H9 (cell line): ENCODE measurements at regions not wholly inside any gene's neighbourhood (a gene's known extent, or its start where the extent isn't known, plus 50 kb on each side); places are given as distances from the start of the nearest gene placed in this dataset.

Experiments
- DNase-seq: peaks from one replicate; pipeline ENCODE4 v3.0.0-alpha.2; 2017
- H2AFZ ChIP-seq: one replicate; pipeline ENCODE4 v1.6.1; 2013; ENCODE audit warnings: mild to moderate bottlenecking, low read length, control low read depth, moderate library complexity
- H2AK5ac ChIP-seq: 2 replicates; pipeline ENCODE4 v1.6.1; 2013; ENCODE audit warnings: low read length, control low read depth, mixed read lengths; ENCODE audit not compliant: insufficient read length
- H2BK120ac ChIP-seq: one replicate; pipeline ENCODE4 v1.6.1; 2013; ENCODE audit warnings: low read depth, mild to moderate bottlenecking, low read length, control low read depth, inconsistent platforms; ENCODE audit not compliant: poor library complexity, severe bottlenecking
- H2BK12ac ChIP-seq: 2 replicates; pipeline ENCODE4 v1.6.1; 2013; ENCODE audit warnings: low read length, control low read depth, mixed read lengths, low read depth; ENCODE audit not compliant: insufficient read length
- H2BK15ac ChIP-seq: 2 replicates; pipeline ENCODE4 v1.6.1; 2013; ENCODE audit warnings: low read depth, low read length, control low read depth
- H2BK20ac ChIP-seq: one replicate; pipeline ENCODE4 v1.6.1; 2013; ENCODE audit warnings: low read depth, mild to moderate bottlenecking, low read length, control low read depth, inconsistent platforms; ENCODE audit not compliant: poor library complexity, severe bottlenecking
- H2BK5ac ChIP-seq: 2 replicates; pipeline ENCODE4 v1.6.1; 2013; ENCODE audit warnings: low read length, control low read depth, mixed read lengths; ENCODE audit not compliant: insufficient read length
- H3K14ac ChIP-seq: 2 replicates; pipeline ENCODE4 v1.6.1; 2013; ENCODE audit warnings: low read length, control low read depth; ENCODE audit not compliant: insufficient read depth
- H3K18ac ChIP-seq: 2 replicates; pipeline ENCODE4 v1.6.1; 2013; ENCODE audit warnings: low read depth, mild to moderate bottlenecking, mixed read lengths, low read length, control low read depth; ENCODE audit not compliant: insufficient read length
- H3K23ac ChIP-seq: 2 replicates; pipeline ENCODE4 v1.6.1; 2013; ENCODE audit warnings: low read length, control low read depth, mixed read lengths, low read depth; ENCODE audit not compliant: insufficient read length
- H3K23me2 ChIP-seq: 2 replicates; pipeline ENCODE4 v1.6.1; 2013; ENCODE audit warnings: low read depth, mild to moderate bottlenecking, mixed read lengths, low read length, control low read depth; ENCODE audit not compliant: insufficient read length, poor library complexity, severe bottlenecking
- H3K27ac ChIP-seq: 2 replicates; pipeline ENCODE4 v1.5.1; 2013; ENCODE audit warnings: low read length, control low read depth, mixed read lengths, low read depth; ENCODE audit not compliant: insufficient read length
- H3K27me3 ChIP-seq: 2 replicates; pipeline ENCODE4 v1.6.1; 2013; ENCODE audit warnings: low read length, control low read depth, inconsistent platforms; ENCODE audit not compliant: insufficient read depth
- H3K4ac ChIP-seq: 2 replicates; pipeline ENCODE4 v1.6.1; 2013; ENCODE audit warnings: low read depth, mild to moderate bottlenecking, control low read depth, inconsistent platforms, low read length, moderate library complexity
- H3K4me1 ChIP-seq: 2 replicates; pipeline ENCODE4 v1.6.1; 2013; ENCODE audit warnings: low read length, control low read depth, inconsistent platforms; ENCODE audit not compliant: insufficient read depth
- H3K4me2 ChIP-seq: 2 replicates; pipeline ENCODE4 v1.6.1; 2013; ENCODE audit warnings: low read length, control low read depth, mixed read lengths; ENCODE audit not compliant: insufficient read length, insufficient read depth
- H3K56ac ChIP-seq: 2 replicates; pipeline ENCODE4 v1.6.1; 2013; ENCODE audit warnings: low read depth, mild to moderate bottlenecking, mixed read lengths, low read length, control low read depth; ENCODE audit not compliant: insufficient read length
- H3K79me1 ChIP-seq: 2 replicates; pipeline ENCODE4 v1.6.1; 2013; ENCODE audit warnings: low read depth, mild to moderate bottlenecking, moderate library complexity, low read length, control low read depth, inconsistent platforms; ENCODE audit not compliant: insufficient read depth, poor library complexity, severe bottlenecking
- H3K79me2 ChIP-seq: 2 replicates; pipeline ENCODE4 v1.6.1; 2013; ENCODE audit warnings: low read length, control low read depth, inconsistent platforms; ENCODE audit not compliant: insufficient read depth
- H3K9ac ChIP-seq: 2 replicates; pipeline ENCODE4 v1.6.1; 2013; ENCODE audit warnings: low read length, control low read depth, mixed read lengths; ENCODE audit not compliant: insufficient read length; ENCODE audit errors: extremely low read depth
- H3K9me3 ChIP-seq: one replicate; pipeline ENCODE4 v1.6.1; 2013; ENCODE audit warnings: low read depth, low read length, inconsistent platforms; ENCODE audit not compliant: control insufficient read depth
- H3T11ph ChIP-seq: one replicate; pipeline ENCODE4 v1.6.1; 2013; ENCODE audit warnings: mild to moderate bottlenecking, low read length, control low read depth, inconsistent platforms
- H4K20me1 ChIP-seq: one replicate; pipeline ENCODE4 v1.6.1; 2013; ENCODE audit not compliant: control insufficient read depth, insufficient read length, insufficient read depth
- H4K5ac ChIP-seq: 2 replicates; pipeline ENCODE4 v1.6.1; 2013; ENCODE audit warnings: low read depth, mild to moderate bottlenecking, mixed read lengths, low read length, control low read depth; ENCODE audit not compliant: insufficient read length
- H4K8ac ChIP-seq: replicated peaks from 2 replicates; pipeline ENCODE4 v1.6.1; 2013; ENCODE audit warnings: low read length, control low read depth, mixed read lengths, low read depth; ENCODE audit not compliant: insufficient read length
- H4K91ac ChIP-seq: 2 replicates; pipeline ENCODE4 v1.6.1; 2013; ENCODE audit warnings: low read depth, mild to moderate bottlenecking, moderate library complexity, mixed read lengths, low read length, control low read depth; ENCODE audit not compliant: insufficient read length
- H3K27ac Mint-ChIP-seq, 3 experiments: 2 replicates in 2 of 3; 3 replicates in 1 of 3; pipeline ENCODE4 v1.8.0; 2020 to 2021; ENCODE audit warnings: mixed read lengths in 3 of 3, mild to moderate bottlenecking in 1 of 3, moderate library complexity in 1 of 3
- H3K27me3 Mint-ChIP-seq: 2 replicates; pipeline ENCODE4 v1.8.0; 2021; ENCODE audit warnings: low read depth, mild to moderate bottlenecking, moderate library complexity, mixed read lengths
- H3K36me3 Mint-ChIP-seq, 3 experiments: 2 replicates in 2 of 3; 3 replicates in 1 of 3; pipeline ENCODE4 v1.8.0; 2020 to 2021; ENCODE audit warnings: low read depth in 3 of 3, mixed read lengths in 3 of 3; ENCODE audit not compliant: insufficient read depth in 1 of 3
- H3K4me1 Mint-ChIP-seq, 2 experiments: 2 replicates each; pipeline ENCODE4 v1.8.0; 2020; ENCODE audit warnings: mixed read lengths in 2 of 2
- H3K4me3 Mint-ChIP-seq, 2 experiments: 2 replicates in 1 of 2; 3 replicates in 1 of 2; pipeline ENCODE4 v1.8.0; 2020 to 2021; ENCODE audit warnings: mild to moderate bottlenecking in 2 of 2, mixed read lengths in 2 of 2, moderate library complexity in 1 of 2
- H3K9me3 Mint-ChIP-seq, 2 experiments: 2 replicates in 1 of 2; 3 replicates in 1 of 2; pipeline ENCODE4 v1.8.0; 2020; ENCODE audit warnings: mild to moderate bottlenecking in 2 of 2, mixed read lengths in 2 of 2, moderate library complexity in 1 of 2
- WGBS: extraction: QIAGEN DNeasy Blood & Tissue Kit; methylation state at CpG from one replicate; pipeline ENCODE4 v1.1.7; 2013; ENCODE audit warnings: missing lambda C conversion rate, low lambda C conversion rate, mixed read lengths; ENCODE audit not compliant: insufficient read length; ENCODE audit errors: extremely low coverage; 5-methylcytosine and 5-hydroxymethylcytosine counted together
- TF ChIP-seq, protein P1 (sequence below): fragments of 200-600 bp; sonication (generic); conservative IDR thresholded peaks from 3 replicates; pipeline ENCODE4 v1.8.0; 2021; ENCODE audit warnings: antibody characterized with exemption, mild to moderate bottlenecking

DNA sequence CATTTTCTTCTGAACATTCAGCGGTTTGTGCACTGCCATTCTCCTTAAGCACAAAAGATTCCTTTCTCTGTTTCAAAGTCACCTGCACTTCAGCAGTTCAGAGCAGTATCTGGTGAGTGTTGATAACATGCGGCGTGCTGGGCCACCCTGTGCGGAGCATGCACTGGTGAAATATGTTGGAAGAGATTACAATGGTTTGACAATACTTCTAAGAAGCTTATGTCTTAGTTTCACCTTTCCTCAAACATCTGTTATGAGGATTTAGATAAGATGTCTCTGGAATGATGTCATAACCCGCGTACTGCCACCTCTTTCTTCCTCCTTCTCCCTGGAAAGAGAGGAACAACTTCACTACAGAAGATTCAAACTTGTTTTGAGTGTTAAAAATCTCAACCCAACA is 650.3 kb downstream of the AJAP1 start:
- H2BK15ac ChIP-seq, result no peak overlapping the region
- H3K27me3 Mint-ChIP-seq, result peaks cover 32% of the 10 kb centered on the region
- no peak overlapping the region for H3K56ac ChIP-seq
- no peaks in the 10 kb centered on the region for H3K79me1 ChIP-seq
- no peak overlapping the region for H3K18ac ChIP-seq
- no peak overlapping the region for H2BK120ac ChIP-seq
- H3K79me2 ChIP-seq, result no peaks in the 10 kb centered on the region
- H2AK5ac ChIP-seq, result no peak overlapping the region
- peaks cover 0 to 3% of the 10 kb centered on the region in 2 experiments; a peak in 1 of 5 replicates for H3K9me3 Mint-ChIP-seq
- no peak overlapping the region for H3K4ac ChIP-seq
- no peak overlapping the region for H4K5ac ChIP-seq
- no peak overlapping the region for H3K4me3 Mint-ChIP-seq
- H3K27ac Mint-ChIP-seq, result no peak overlapping the region
- H3K4me1 Mint-ChIP-seq, result no peaks in the 10 kb centered on the region
- H3K9ac ChIP-seq, result no peak overlapping the region
- H3K27ac ChIP-seq, result no peak overlapping the region
- no peak overlapping the region for H2BK20ac ChIP-seq
- no peak overlapping the region for H3K4me2 ChIP-seq
- H3T11ph ChIP-seq, result no peak overlapping the region
- H3K27me3 ChIP-seq, result no peaks in the 10 kb centered on the region
- no peak overlapping the region for H2AFZ ChIP-seq
- no peak overlapping the region for H4K8ac ChIP-seq
- H3K9me3 ChIP-seq, result no peaks in the 10 kb centered on the region
- H3K23me2 ChIP-seq, result no peaks in the 10 kb centered on the region
- DNase-seq, result no peak
- no peak overlapping the region for H4K91ac ChIP-seq
- no peak overlapping the region for H2BK5ac ChIP-seq
- H2BK12ac ChIP-seq, result no peak overlapping the region
- H4K20me1 ChIP-seq, result no peaks in the 10 kb centered on the region
- H3K36me3 Mint-ChIP-seq, result no peaks in the 10 kb centered on the region
- no peak overlapping the region for H3K23ac ChIP-seq
- H3K4me1 ChIP-seq, result no peaks in the 10 kb centered on the region; the same call in 1 of the 2 replicates
- TF ChIP-seq, protein P1, sequence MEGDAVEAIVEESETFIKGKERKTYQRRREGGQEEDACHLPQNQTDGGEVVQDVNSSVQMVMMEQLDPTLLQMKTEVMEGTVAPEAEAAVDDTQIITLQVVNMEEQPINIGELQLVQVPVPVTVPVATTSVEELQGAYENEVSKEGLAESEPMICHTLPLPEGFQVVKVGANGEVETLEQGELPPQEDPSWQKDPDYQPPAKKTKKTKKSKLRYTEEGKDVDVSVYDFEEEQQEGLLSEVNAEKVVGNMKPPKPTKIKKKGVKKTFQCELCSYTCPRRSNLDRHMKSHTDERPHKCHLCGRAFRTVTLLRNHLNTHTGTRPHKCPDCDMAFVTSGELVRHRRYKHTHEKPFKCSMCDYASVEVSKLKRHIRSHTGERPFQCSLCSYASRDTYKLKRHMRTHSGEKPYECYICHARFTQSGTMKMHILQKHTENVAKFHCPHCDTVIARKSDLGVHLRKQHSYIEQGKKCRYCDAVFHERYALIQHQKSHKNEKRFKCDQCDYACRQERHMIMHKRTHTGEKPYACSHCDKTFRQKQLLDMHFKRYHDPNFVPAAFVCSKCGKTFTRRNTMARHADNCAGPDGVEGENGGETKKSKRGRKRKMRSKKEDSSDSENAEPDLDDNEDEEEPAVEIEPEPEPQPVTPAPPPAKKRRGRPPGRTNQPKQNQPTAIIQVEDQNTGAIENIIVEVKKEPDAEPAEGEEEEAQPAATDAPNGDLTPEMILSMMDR, result no peak
- WGBS, result no CpG with 5 or more reads among the region's 6 CpGs
- H3K14ac ChIP-seq, result no peak overlapping the region
